HG03135 (cell line): ENCODE measurements at regions not wholly inside any gene's neighbourhood (a gene's known extent, or its start where the extent isn't known, plus 50 kb on each side); places are given as distances from the start of the nearest gene placed in this dataset.
"Not testable (repeated sequence)": the region's sequence is repeated elsewhere in the genome, so short reads cannot be mapped to it uniquely, and the experiment has no call there.

Experiments
- ATAC-seq: cut with Tn5 transposase; IDR thresholded peaks from one replicate; pipeline ENCODE4 v1.9.1; 2021; ENCODE audit warnings: mild to moderate bottlenecking, moderate library complexity; ENCODE audit not compliant: unreplicated experiment

- not testable (repeated sequence) for ATAC-seq
Observed at GRCh38 chr14:106470028-106470427, 943.6 kb downstream of the TMEM121 start.

- not testable (repeated sequence) for ATAC-seq
Observed at GRCh38 chr14:106474261-106475028, 948.1 kb downstream of the TMEM121 start.

- ATAC-seq, result not testable (repeated sequence)
Observed at GRCh38 chr14:106475214-106475613, 948.8 kb downstream of the TMEM121 start.

GRCh38 chr14:106477600-106477999 is 951.2 kb downstream of the TMEM121 start:
- not testable (repeated sequence) for ATAC-seq

- ATAC-seq, result not testable (repeated sequence)
Observed at GRCh38 chr14:106480287-106480686, 953.9 kb downstream of the TMEM121 start.

- ATAC-seq, result not testable (repeated sequence)
Observed at GRCh38 chr14:106482213-106482612, 955.8 kb downstream of the TMEM121 start.

GRCh38 chr14:106487600-106487999 is 961.2 kb downstream of the TMEM121 start:
- no peak for ATAC-seq

- ATAC-seq, result no peak
Observed at GRCh38 chr14:106488291-106488690, 961.9 kb downstream of the TMEM121 start.

GRCh38 chr14:106489112-106489881 is 962.9 kb downstream of the TMEM121 start:
- ATAC-seq, result no peak

GRCh38 chr14:106490442-106490841 is 964.1 kb downstream of the TMEM121 start:
- no peak for ATAC-seq

GRCh38 chr14:106491851-106492250 is 965.5 kb downstream of the TMEM121 start:
- ATAC-seq, result no peak

- ATAC-seq, result no peak
Observed at GRCh38 chr14:106493962-106494823, 967.8 kb downstream of the TMEM121 start.

- no peak for ATAC-seq
Observed at GRCh38 chr14:106500571-106500970, 974.2 kb downstream of the TMEM121 start.

GRCh38 chr14:106501898-106502297 is 975.5 kb downstream of the TMEM121 start:
- ATAC-seq, result no peak

- no peak for ATAC-seq
Observed at GRCh38 chr14:106505366-106505765, 979.0 kb downstream of the TMEM121 start.

GRCh38 chr14:106506881-106507305 is 980.5 kb downstream of the TMEM121 start:
- ATAC-seq, result no peak

- no peak for ATAC-seq
Observed at GRCh38 chr14:106507354-106507753, 981.0 kb downstream of the TMEM121 start.

GRCh38 chr14:106508216-106508615 is 981.8 kb downstream of the TMEM121 start:
- ATAC-seq, result no peak

GRCh38 chr14:106509176-106509575 is 982.8 kb downstream of the TMEM121 start:
- ATAC-seq, result no peak

GRCh38 chr14:106509807-106510206 is 983.4 kb downstream of the TMEM121 start:
- ATAC-seq, result no peak
